Kidney epithelial cell (primary cell): ENCODE measurements at regions not wholly inside any gene's neighbourhood (a gene's known extent, or its start where the extent isn't known, plus 50 kb on each side); places are given as distances from the start of the nearest gene placed in this dataset.

Source experiments
- DNase-seq: peaks from one replicate; pipeline ENCODE4 v3.0.0-alpha.2; 2010; ENCODE audit warnings: low read depth
- H3K27me3 ChIP-seq: 2 replicates; pipeline ENCODE4 v1.6.0; 2011; ENCODE audit warnings: low read length; ENCODE audit not compliant: control insufficient read depth, insufficient read depth
- H3K36me3 ChIP-seq: 2 replicates; pipeline ENCODE4 v1.5.1; 2011; ENCODE audit warnings: low read length; ENCODE audit not compliant: control insufficient read depth, insufficient read depth
- H3K4me3 ChIP-seq: 2 replicates; pipeline ENCODE4 v1.5.1; 2011; ENCODE audit warnings: low read depth, mild to moderate bottlenecking, control low read depth, low read length
- TF ChIP-seq, protein P1 (sequence below): IDR thresholded peaks from 2 replicates; pipeline ENCODE4 v1.5.1; 2011; ENCODE audit warnings: mild to moderate bottlenecking, moderate library complexity, low read length, control low read depth, inconsistent platforms; ENCODE audit not compliant: insufficient read depth, poor library complexity, severe bottlenecking

DNA sequence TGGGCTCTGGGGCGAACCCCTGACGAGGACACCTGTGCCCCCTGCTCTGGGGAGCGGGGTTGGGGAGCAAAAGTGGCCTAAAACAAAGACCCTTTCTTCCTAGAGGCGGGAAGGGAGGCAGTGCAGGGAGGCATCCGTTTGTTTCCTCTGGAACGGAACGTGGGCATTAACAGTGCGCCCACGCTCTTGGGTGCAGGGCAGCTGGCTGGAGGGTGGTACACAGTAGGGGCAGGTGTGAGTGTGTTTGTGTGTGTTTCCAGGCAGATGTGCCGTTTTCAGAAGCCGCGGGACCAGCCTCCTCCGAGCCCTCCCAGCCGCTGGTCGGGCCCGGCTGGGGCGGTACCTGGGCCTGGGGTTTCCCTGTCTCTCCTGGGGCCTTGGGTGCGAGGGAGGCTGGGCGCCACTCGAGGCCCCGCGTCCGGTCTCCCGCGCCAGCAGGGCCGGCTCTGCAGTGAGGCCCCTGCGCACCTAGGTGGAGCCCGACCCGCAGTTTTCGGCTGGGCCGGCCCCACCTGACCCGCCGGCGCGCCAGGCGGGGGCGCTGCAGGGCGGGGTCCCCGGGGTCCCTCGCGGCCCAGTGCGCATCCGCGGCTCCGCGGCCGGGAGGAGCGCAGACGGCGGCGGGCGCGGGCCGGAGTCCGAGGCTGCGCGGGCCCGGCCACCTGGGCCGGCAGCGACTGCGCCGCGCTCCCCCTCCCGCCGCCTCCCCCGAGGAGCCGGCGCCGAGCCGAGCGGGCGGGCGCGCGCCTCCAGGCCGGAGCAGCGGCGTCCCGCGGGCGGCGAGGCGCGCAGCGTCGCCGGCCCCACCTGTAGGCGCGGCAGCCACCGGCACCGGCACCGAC lies 1252.7 kb downstream of the BRD1 start:
- DNase-seq, result no peak

DNA sequence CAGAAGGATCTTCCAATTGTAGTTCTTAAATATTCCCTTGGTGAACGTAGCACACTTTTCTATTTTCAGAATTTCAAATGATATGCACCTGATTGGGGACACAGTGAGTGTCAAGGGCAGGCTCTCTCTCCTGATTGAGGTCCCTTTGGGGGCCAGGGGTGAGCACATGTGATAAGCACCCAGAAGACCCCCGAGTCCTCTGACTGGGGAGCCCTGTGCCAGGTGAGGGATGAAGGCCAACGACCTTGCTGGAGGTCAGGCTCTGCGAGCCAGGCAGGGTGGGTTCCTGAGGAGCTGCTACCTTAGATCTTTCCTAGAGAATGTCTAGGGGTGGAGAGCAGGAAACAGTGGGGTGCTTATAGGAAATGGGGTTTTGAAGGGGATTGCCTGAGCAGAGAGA lies 1253.9 kb downstream of the BRD1 start:
- TF ChIP-seq, protein P1, sequence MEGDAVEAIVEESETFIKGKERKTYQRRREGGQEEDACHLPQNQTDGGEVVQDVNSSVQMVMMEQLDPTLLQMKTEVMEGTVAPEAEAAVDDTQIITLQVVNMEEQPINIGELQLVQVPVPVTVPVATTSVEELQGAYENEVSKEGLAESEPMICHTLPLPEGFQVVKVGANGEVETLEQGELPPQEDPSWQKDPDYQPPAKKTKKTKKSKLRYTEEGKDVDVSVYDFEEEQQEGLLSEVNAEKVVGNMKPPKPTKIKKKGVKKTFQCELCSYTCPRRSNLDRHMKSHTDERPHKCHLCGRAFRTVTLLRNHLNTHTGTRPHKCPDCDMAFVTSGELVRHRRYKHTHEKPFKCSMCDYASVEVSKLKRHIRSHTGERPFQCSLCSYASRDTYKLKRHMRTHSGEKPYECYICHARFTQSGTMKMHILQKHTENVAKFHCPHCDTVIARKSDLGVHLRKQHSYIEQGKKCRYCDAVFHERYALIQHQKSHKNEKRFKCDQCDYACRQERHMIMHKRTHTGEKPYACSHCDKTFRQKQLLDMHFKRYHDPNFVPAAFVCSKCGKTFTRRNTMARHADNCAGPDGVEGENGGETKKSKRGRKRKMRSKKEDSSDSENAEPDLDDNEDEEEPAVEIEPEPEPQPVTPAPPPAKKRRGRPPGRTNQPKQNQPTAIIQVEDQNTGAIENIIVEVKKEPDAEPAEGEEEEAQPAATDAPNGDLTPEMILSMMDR, result no peak

More for the DNA sequence above, 1252.7 kb downstream of the BRD1 start:
- H3K4me3 ChIP-seq, result no peak overlapping the region
- TF ChIP-seq, protein P1, result peak; percentile 20
- peaks cover 28% of the 10 kb centered on the region for H3K27me3 ChIP-seq
- no peaks in the 10 kb centered on the region for H3K36me3 ChIP-seq

DNA sequence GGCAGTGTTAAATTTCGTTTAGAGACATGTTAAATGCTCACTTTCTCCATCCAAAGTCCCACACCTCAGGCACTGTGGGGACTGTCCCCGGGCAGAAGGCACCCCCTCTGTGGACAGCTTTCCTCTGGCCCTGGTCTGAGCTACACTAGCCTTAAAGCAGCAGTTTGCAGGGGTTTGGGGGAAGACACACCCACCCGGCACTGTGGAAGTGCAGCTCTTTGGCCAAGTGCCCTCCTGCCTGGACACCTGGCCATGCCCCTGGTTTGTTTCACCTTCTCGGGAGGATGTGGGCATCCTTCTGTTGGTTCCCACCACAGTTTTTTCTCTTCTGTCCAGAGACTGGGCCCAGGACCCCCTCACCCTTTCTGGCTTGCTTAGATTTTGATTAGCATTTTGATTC lies 1254.7 kb downstream of the BRD1 start:
- Histone ChIP-seq H3K36me3 (no peaks in the 10 kb centered on the region), H3K27me3 (peaks cover 28% of the 10 kb centered on the region), H3K4me3 (no peak overlapping the region)
- DNase-seq, result no peak
- TF ChIP-seq, protein P1, result no peak

More for the DNA sequence above, 1253.9 kb downstream of the BRD1 start:
- Histone ChIP-seq H3K4me3 (no peak overlapping the region), H3K27me3 (peaks cover 28% of the 10 kb centered on the region), H3K36me3 (no peaks in the 10 kb centered on the region)
- no peak for DNase-seq

DNA sequence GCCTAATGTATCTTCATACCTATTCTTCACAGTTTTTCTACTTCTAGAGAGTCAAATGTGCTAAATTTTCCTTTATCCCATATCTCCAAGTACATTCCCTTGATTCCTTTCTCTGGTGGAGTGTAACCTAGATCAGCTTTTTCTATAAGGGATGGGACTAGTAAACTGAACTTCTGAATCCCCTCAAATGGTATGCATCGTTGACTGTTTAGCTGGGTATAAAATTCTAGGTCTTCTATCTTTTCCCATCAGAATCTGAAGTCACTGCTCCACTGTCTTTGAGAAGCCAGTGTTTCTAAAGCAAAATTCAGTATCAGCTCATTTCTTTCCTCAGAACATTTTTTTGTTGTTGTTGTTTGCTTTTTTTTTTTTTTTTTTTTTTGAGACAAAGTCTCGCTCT lies 1256.8 kb downstream of the BRD1 start:
- Histone ChIP-seq H3K36me3 (no peaks in the 10 kb centered on the region), H3K27me3 (peaks cover 11% of the 10 kb centered on the region), H3K4me3 (no peak overlapping the region)
- no peak for DNase-seq
- TF ChIP-seq, protein P1, result no peak

DNA sequence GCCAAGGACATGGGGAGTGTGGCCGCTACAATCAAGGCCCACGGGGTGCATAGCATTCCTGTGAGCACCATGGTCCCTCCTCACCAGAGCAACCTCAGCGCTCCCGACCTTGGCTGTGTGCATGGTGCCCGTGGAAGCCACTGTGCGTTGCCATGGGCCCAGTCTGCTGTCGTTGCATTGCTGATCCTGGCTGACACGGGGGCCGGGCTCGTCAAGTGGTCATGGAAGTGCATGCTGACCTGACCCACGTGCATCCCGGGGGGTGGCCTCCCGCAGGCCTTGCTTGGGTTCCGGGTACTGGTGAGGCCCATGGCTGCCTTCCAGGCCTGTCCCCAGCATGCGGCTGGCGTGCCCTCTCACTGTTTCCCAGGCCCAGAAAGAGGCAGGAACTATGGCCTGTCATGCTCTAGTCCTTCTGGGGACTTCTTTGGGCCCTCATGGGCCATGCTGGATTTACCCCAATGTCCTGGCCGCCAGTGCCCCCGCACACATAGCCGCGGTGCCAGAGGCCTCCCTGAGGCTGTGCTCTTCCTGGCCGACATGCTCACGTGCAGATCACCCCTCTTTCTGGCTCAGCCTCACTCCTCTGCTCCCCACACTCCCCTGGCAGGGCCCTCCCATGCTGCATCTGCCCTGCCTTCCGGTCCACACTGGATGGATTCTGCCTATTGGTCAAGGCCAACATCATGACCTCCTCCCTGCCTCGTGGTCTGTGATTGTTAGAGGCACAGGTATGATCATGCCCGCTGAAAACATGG lies 1258.0 kb downstream of the BRD1 start:
- Histone ChIP-seq H3K4me3 (no peak overlapping the region), H3K27me3 (peaks cover 7% of the 10 kb centered on the region), H3K36me3 (no peaks in the 10 kb centered on the region)
- no peak for DNase-seq
- TF ChIP-seq, protein P1, result no peak
